NT2/D1 (cell line): ENCODE measurements at regions not wholly inside any gene's neighbourhood (a gene's known extent, or its start where the extent isn't known, plus 50 kb on each side); places are given as distances from the start of the nearest gene placed in this dataset.

Experiments
- SUZ12 ChIP-seq: IDR thresholded peaks from 2 replicates; pipeline ENCODE4 v1.6.1; 2011; ENCODE audit not compliant: insufficient read length, insufficient read depth; ENCODE audit errors: extremely low read depth
- YY1 ChIP-seq: IDR thresholded peaks from 2 replicates; pipeline ENCODE4 v1.6.1; 2011; ENCODE audit not compliant: insufficient read length, insufficient read depth
- ZNF274 ChIP-seq: IDR thresholded peaks from 2 replicates; pipeline ENCODE4 v1.6.1; 2011; ENCODE audit warnings: mild to moderate bottlenecking, low read depth, low read length

DNA sequence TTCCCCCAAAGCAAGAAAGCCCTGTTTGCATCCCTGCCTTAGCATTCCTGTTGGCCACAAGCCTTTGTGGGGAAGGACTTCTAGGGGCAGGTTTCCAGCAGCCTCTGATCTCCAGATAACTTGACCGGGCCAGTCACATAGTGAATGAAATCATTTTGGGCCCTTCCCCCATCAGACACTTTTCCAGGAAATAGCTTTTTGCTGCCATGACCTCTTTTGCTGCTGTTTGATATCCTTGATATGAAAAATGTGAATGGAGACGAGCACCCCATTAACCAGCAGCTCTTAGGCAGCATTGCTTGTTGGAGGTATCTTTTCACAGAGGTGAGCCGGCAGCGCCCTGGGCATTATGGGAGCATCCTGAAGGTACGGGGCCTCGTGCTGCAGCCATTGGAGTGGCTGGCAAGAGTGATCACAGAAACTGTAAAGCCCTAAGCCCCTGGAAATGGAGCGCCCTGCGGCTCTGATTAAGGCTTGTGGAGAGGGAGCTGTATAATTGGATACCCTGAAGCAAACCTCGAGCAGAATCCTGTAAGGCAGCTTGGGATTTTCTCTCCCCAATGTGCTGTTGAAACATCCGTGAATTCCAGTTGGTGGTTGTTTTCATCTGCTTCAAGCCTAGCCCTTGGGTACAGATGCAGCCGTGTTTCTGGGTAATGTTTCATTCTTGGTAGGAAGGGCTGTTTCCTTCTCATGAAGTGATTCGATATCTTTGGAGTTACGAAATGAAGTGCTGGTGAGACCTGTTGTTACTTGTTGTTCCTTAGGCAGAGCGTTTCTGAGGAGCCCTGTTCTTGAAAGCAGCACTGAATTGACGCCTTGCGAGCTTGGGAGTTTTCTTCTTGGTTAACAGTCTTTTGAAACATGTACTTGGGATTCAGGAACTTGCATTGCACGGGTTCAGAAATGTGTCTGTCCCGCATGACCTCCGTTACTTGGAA lies 179.0 kb downstream of the PTEN start:
- TF ChIP-seq YY1 (no peak), ZNF274 (no peak), SUZ12 (no peak)
